Stimulated activated memory B cell treated with anti-CD40 and anti-IgM and Interleukin-4, amounts not matched to agents 10 μg/mL and 1 μg/mL and 100 μg/mL, for 72 hours (primary cell): ENCODE measurements at regions not wholly inside any gene's neighbourhood (a gene's known extent, or its start where the extent isn't known, plus 50 kb on each side); places are given as distances from the start of the nearest gene placed in this dataset.
"Not testable (repeated sequence)": the region's sequence is repeated elsewhere in the genome, so short reads cannot be mapped to it uniquely, and the experiment has no call there.

Experiments
- ATAC-seq: fragments of 150-1000 bp; cut with Tn5 transposase; 2 replicates; pipeline ENCODE4 v1.10.0; 2021
- H3K27ac Mint-ChIP-seq: one replicate; pipeline ENCODE4 v1.8.0; 2022; ENCODE audit warnings: mild to moderate bottlenecking, mixed read lengths
- H3K27me3 Mint-ChIP-seq: one replicate; pipeline ENCODE4 v1.8.0; 2022; ENCODE audit warnings: mixed read lengths
- H3K36me3 Mint-ChIP-seq: one replicate; pipeline ENCODE4 v1.8.0; 2022; ENCODE audit warnings: mixed read lengths
- H3K4me1 Mint-ChIP-seq: one replicate; pipeline ENCODE4 v1.8.0; 2022; ENCODE audit warnings: mixed read lengths
- H3K4me3 Mint-ChIP-seq: one replicate; pipeline ENCODE4 v1.8.0; 2022; ENCODE audit warnings: mild to moderate bottlenecking, moderate library complexity, mixed read lengths
- H3K9me3 Mint-ChIP-seq: one replicate; pipeline ENCODE4 v1.8.0; 2022; ENCODE audit warnings: mixed read lengths

GRCh38 chr2:91742973-91743490, 3051.6 kb downstream of the RPIA start:
- H3K9me3 Mint-ChIP-seq, H3K27ac Mint-ChIP-seq, H3K4me1 Mint-ChIP-seq, ATAC-seq, H3K4me3 Mint-ChIP-seq, H3K36me3 Mint-ChIP-seq: not testable (repeated sequence)
- peaks cover 17% of the 10 kb centered on the region for H3K27me3 Mint-ChIP-seq

- not testable (repeated sequence) for ATAC-seq, H3K4me3 Mint-ChIP-seq, H3K27ac Mint-ChIP-seq, H3K4me1 Mint-ChIP-seq, H3K36me3 Mint-ChIP-seq
- Mint-ChIP-seq H3K9me3 (peaks cover 12% of the 10 kb centered on the region), H3K27me3 (peaks cover 17% of the 10 kb centered on the region)
Measured at GRCh38 chr2:91743910-91744309, 3052.4 kb downstream of the RPIA start.

GRCh38 chr2:91744700-91745141, 3053.2 kb downstream of the RPIA start:
- H3K27ac Mint-ChIP-seq, H3K36me3 Mint-ChIP-seq, H3K4me1 Mint-ChIP-seq, H3K4me3 Mint-ChIP-seq, ATAC-seq: not testable (repeated sequence)
- peaks cover 14% of the 10 kb centered on the region for H3K9me3 Mint-ChIP-seq
- H3K27me3 Mint-ChIP-seq = peaks cover 17% of the 10 kb centered on the region

GRCh38 chr2:91748902-91749301, 3057.4 kb downstream of the RPIA start:
- Mint-ChIP-seq H3K4me1 (no peaks in the 10 kb centered on the region), H3K9me3 (peaks cover 7% of the 10 kb centered on the region), H3K36me3 (no peaks in the 10 kb centered on the region), H3K27ac (no peak overlapping the region), H3K4me3 (no peak overlapping the region), H3K27me3 (no peaks in the 10 kb centered on the region)
- peak; percentile 62 for ATAC-seq

GRCh38 chr2:91749665-91750064, 3058.2 kb downstream of the RPIA start:
- not testable (repeated sequence) for H3K4me1 Mint-ChIP-seq, H3K4me3 Mint-ChIP-seq, H3K9me3 Mint-ChIP-seq, H3K27ac Mint-ChIP-seq, H3K27me3 Mint-ChIP-seq, ATAC-seq, H3K36me3 Mint-ChIP-seq

GRCh38 chr2:91759361-91759941, 3068.0 kb downstream of the RPIA start:
- not testable (repeated sequence) for H3K36me3 Mint-ChIP-seq, ATAC-seq, H3K4me3 Mint-ChIP-seq, H3K4me1 Mint-ChIP-seq, H3K9me3 Mint-ChIP-seq, H3K27ac Mint-ChIP-seq
- H3K27me3 Mint-ChIP-seq = peaks cover 11% of the 10 kb centered on the region

- peaks cover 11% of the 10 kb centered on the region for H3K27me3 Mint-ChIP-seq
- not testable (repeated sequence) for H3K36me3 Mint-ChIP-seq, ATAC-seq
Measured at GRCh38 chr2:91760672-91761071, 3069.2 kb downstream of the RPIA start.

GRCh38 chr2:91762312-91762711, 3070.8 kb downstream of the RPIA start:
- ATAC-seq, H3K9me3 Mint-ChIP-seq, H3K27ac Mint-ChIP-seq, H3K36me3 Mint-ChIP-seq, H3K4me3 Mint-ChIP-seq, H3K27me3 Mint-ChIP-seq, H3K4me1 Mint-ChIP-seq: not testable (repeated sequence)

More at GRCh38 chr2:91760672-91761071, 3069.2 kb downstream of the RPIA start:
- H3K4me1 Mint-ChIP-seq, H3K4me3 Mint-ChIP-seq, H3K27ac Mint-ChIP-seq, H3K9me3 Mint-ChIP-seq: not testable (repeated sequence)

- not testable (repeated sequence) for H3K9me3 Mint-ChIP-seq, H3K36me3 Mint-ChIP-seq, H3K4me3 Mint-ChIP-seq, H3K4me1 Mint-ChIP-seq, ATAC-seq, H3K27me3 Mint-ChIP-seq, H3K27ac Mint-ChIP-seq
Measured at GRCh38 chr2:91763710-91764109, 3072.2 kb downstream of the RPIA start.

GRCh38 chr2:91764581-91765002, 3073.1 kb downstream of the RPIA start:
- H3K36me3 Mint-ChIP-seq, H3K9me3 Mint-ChIP-seq, H3K27me3 Mint-ChIP-seq, H3K4me3 Mint-ChIP-seq, H3K4me1 Mint-ChIP-seq, H3K27ac Mint-ChIP-seq, ATAC-seq: not testable (repeated sequence)

GRCh38 chr2:91765018-91765754, 3073.7 kb downstream of the RPIA start:
- H3K36me3 Mint-ChIP-seq, H3K9me3 Mint-ChIP-seq, H3K4me3 Mint-ChIP-seq, ATAC-seq, H3K27me3 Mint-ChIP-seq, H3K27ac Mint-ChIP-seq, H3K4me1 Mint-ChIP-seq: not testable (repeated sequence)

- not testable (repeated sequence) for H3K36me3 Mint-ChIP-seq, H3K4me1 Mint-ChIP-seq, H3K4me3 Mint-ChIP-seq, ATAC-seq, H3K27ac Mint-ChIP-seq, H3K27me3 Mint-ChIP-seq, H3K9me3 Mint-ChIP-seq
Measured at GRCh38 chr2:91766349-91767048, 3075.0 kb downstream of the RPIA start.

- not testable (repeated sequence) for H3K27ac Mint-ChIP-seq, H3K4me3 Mint-ChIP-seq, H3K4me1 Mint-ChIP-seq, H3K36me3 Mint-ChIP-seq, ATAC-seq, H3K9me3 Mint-ChIP-seq
- peaks cover 11% of the 10 kb centered on the region for H3K27me3 Mint-ChIP-seq
Measured at GRCh38 chr2:91768301-91768700, 3076.8 kb downstream of the RPIA start.

GRCh38 chr2:91768997-91769396, 3077.5 kb downstream of the RPIA start:
- not testable (repeated sequence) for ATAC-seq, H3K36me3 Mint-ChIP-seq, H3K27ac Mint-ChIP-seq, H3K4me1 Mint-ChIP-seq, H3K9me3 Mint-ChIP-seq, H3K4me3 Mint-ChIP-seq
- peaks cover 13% of the 10 kb centered on the region for H3K27me3 Mint-ChIP-seq

- H3K4me3 Mint-ChIP-seq, H3K36me3 Mint-ChIP-seq, H3K27ac Mint-ChIP-seq, H3K4me1 Mint-ChIP-seq, ATAC-seq, H3K9me3 Mint-ChIP-seq: not testable (repeated sequence)
- H3K27me3 Mint-ChIP-seq = peaks cover 15% of the 10 kb centered on the region
Measured at GRCh38 chr2:91770046-91770575, 3078.6 kb downstream of the RPIA start.
